H1 (cell line): ENCODE measurements at regions not wholly inside any gene's neighbourhood (a gene's known extent, or its start where the extent isn't known, plus 50 kb on each side); places are given as distances from the start of the nearest gene placed in this dataset.

Experiments
- CTCF ChIA-PET: fragments of 300-600 bp; sonication (Branson Sonifier 250); formaldehyde crosslinking; loops from one replicate; lab custom pipeline; 2021; ENCODE audit not compliant: partially characterized antibody; lab: Charles Lee
- POLR2A ChIA-PET: fragments of 300-600 bp; sonication (Branson Sonifier 250); formaldehyde crosslinking; loops from one replicate; lab custom pipeline; 2021; ENCODE audit warnings: inconsistent platforms; ENCODE audit not compliant: partially characterized antibody; lab: Charles Lee
- DNase-seq, 2 experiments: peaks; one replicate each; pipeline versions ENCODE4 v3.0.0 to v3.0.0-alpha.2; 2010 to 2022; ENCODE audit warnings: low spot score in 2 of 2, low read depth in 1 of 2, mixed read lengths in 1 of 2
- FAIRE-seq: peaks from 2 replicates; lab custom pipeline; 2011; peaks lifted over from hg19 to GRCh38; lab: Jason Lieb, UNC
- H2AFZ ChIP-seq: 2 replicates; pipeline ENCODE4 v1.8.1; 2012; ENCODE audit warnings: low read length, inconsistent platforms
- H2AK5ac ChIP-seq: 2 replicates; pipeline ENCODE4 v1.6.1; 2013; ENCODE audit warnings: low read depth, low read length
- H2BK120ac ChIP-seq: replicated peaks from 2 replicates; pipeline ENCODE3; 2013; ENCODE audit warnings: low read depth, low read length, inconsistent platforms
- H2BK12ac ChIP-seq: 2 replicates; pipeline ENCODE4 v1.6.1; 2013; ENCODE audit warnings: low read depth, low read length
- H2BK15ac ChIP-seq: 2 replicates; pipeline ENCODE4 v1.6.1; 2013; ENCODE audit warnings: low read length
- H2BK20ac ChIP-seq: 2 replicates; pipeline ENCODE4 v1.6.1; 2013; ENCODE audit warnings: low read length
- H2BK5ac ChIP-seq: 2 replicates; pipeline ENCODE4 v1.6.1; 2013; ENCODE audit warnings: low read depth, low read length
- H3K14ac ChIP-seq: 2 replicates; pipeline ENCODE4 v1.6.1; 2013; ENCODE audit warnings: inconsistent platforms; ENCODE audit not compliant: insufficient read length
- H3K18ac ChIP-seq: 2 replicates; pipeline ENCODE4 v1.6.1; 2013; ENCODE audit warnings: low read length; ENCODE audit errors: extremely low read depth
- H3K23ac ChIP-seq: 2 replicates; pipeline ENCODE4 v1.6.1; 2013; ENCODE audit warnings: inconsistent platforms; ENCODE audit not compliant: insufficient read length
- H3K23me2 ChIP-seq: 2 replicates; pipeline ENCODE4 v1.6.1; 2013; ENCODE audit warnings: low read depth, low read length
- H3K27ac ChIP-seq: 2 replicates; pipeline ENCODE4 v1.6.1; 2011; ENCODE audit warnings: low read depth, low read length, inconsistent platforms
- H3K27me3 ChIP-seq, 4 experiments: replicated peaks in 1 of 4; 1 replicate in 1 of 4; 2 replicates in 3 of 4; pipeline versions ENCODE4 v1.6.1 to v1.8.1; 2011 to 2013; ENCODE audit warnings: low read length in 3 of 4, mild to moderate bottlenecking in 3 of 4, inconsistent platforms in 2 of 4, mixed read lengths in 2 of 4, moderate library complexity in 1 of 4; ENCODE audit not compliant: control insufficient read depth in 3 of 4, insufficient read depth in 3 of 4; ENCODE audit errors: extremely low read depth in 1 of 4
- H3K36me3 ChIP-seq, 4 experiments: 2 replicates each; pipeline versions ENCODE4 v1.6.1 to v1.8.1; 2011 to 2013; ENCODE audit warnings: mild to moderate bottlenecking in 4 of 4, low read length in 3 of 4, moderate library complexity in 2 of 4, control low read depth in 1 of 4, inconsistent platforms in 1 of 4; ENCODE audit not compliant: insufficient read depth in 4 of 4, control insufficient read depth in 2 of 4
- H3K4ac ChIP-seq: replicated peaks from 2 replicates; pipeline ENCODE3; 2013; ENCODE audit warnings: low read length, low read depth, mixed read lengths, inconsistent platforms; ENCODE audit not compliant: insufficient read length
- H3K4me1 ChIP-seq, 4 experiments: replicated peaks in 1 of 4; 1 replicate in 1 of 4; 2 replicates in 3 of 4; pipeline versions ENCODE4 v1.6.1 to v1.8.1; 2011 to 2013; ENCODE audit warnings: low read length in 3 of 4, inconsistent platforms in 2 of 4, mixed read lengths in 1 of 4; ENCODE audit not compliant: insufficient read depth in 4 of 4, control insufficient read depth in 3 of 4
- H3K4me2 ChIP-seq, 2 experiments: 2 replicates each; pipeline versions ENCODE4 v1.6.1 to v1.8.1; 2011 to 2013; ENCODE audit warnings: low read depth in 2 of 2, low read length in 2 of 2, control low read depth in 1 of 2, inconsistent platforms in 1 of 2, mild to moderate bottlenecking in 1 of 2; ENCODE audit not compliant: insufficient read depth in 1 of 2
- H3K4me3 ChIP-seq, 4 experiments: fragments of 200-600, 300-600 bp in 1 of 4; sonication (generic), shearing (Covaris generic), sonication (Bioruptor Twin) in 1 of 4; 2 replicates each; pipeline versions ENCODE4 v1.5.1 to v1.8.1; 2011 to 2016; ENCODE audit warnings: low read length in 4 of 4, low read depth in 3 of 4, control low read depth in 2 of 4, inconsistent platforms in 2 of 4, mild to moderate bottlenecking in 2 of 4, mixed read lengths in 1 of 4, moderate library complexity in 1 of 4; ENCODE audit not compliant: insufficient read depth in 2 of 4; ENCODE audit errors: extremely low read depth in 1 of 4
- H3K56ac ChIP-seq: replicated peaks from 2 replicates; pipeline ENCODE3; 2013; ENCODE audit warnings: low read depth, mild to moderate bottlenecking, mixed read lengths, low read length, inconsistent platforms; ENCODE audit not compliant: insufficient read length
- H3K79me1 ChIP-seq: 2 replicates; pipeline ENCODE4 v1.6.1; 2013; ENCODE audit warnings: low read depth, low read length, control low read depth
- H3K79me2 ChIP-seq, 2 experiments: 2 replicates each; pipeline versions ENCODE4 v1.6.1 to v1.8.1; 2012 to 2013; ENCODE audit warnings: low read length in 2 of 2, mild to moderate bottlenecking in 2 of 2, inconsistent platforms in 1 of 2; ENCODE audit not compliant: insufficient read depth in 2 of 2, control insufficient read depth in 1 of 2
- H3K9ac ChIP-seq, 4 experiments: replicated peaks in 1 of 4; 1 replicate in 1 of 4; 2 replicates in 3 of 4; pipeline versions ENCODE4 v1.6.1 to v1.8.1; 2011 to 2013; ENCODE audit warnings: low read depth in 3 of 4, low read length in 3 of 4, control low read depth in 2 of 4, mild to moderate bottlenecking in 2 of 4, moderate library complexity in 2 of 4, inconsistent platforms in 1 of 4; ENCODE audit errors: extremely low read depth in 1 of 4
- H3K9me3 ChIP-seq, 2 experiments: 2 replicates each; pipeline versions ENCODE4 v1.6.1 to v1.8.1; 2012 to 2013; ENCODE audit warnings: mild to moderate bottlenecking in 2 of 2, moderate library complexity in 2 of 2, control low read depth in 1 of 2, inconsistent platforms in 1 of 2, low read depth in 1 of 2, low read length in 1 of 2, mixed read lengths in 1 of 2; ENCODE audit not compliant: insufficient read depth in 2 of 2
- H4K20me1 ChIP-seq, 2 experiments: replicated peaks in 1 of 2; 2 replicates each; pipeline versions ENCODE3 to v1.8.1; 2011 to 2013; ENCODE audit warnings: inconsistent platforms in 2 of 2, low read length in 2 of 2, mild to moderate bottlenecking in 1 of 2; ENCODE audit not compliant: insufficient read depth in 2 of 2, control insufficient read depth in 1 of 2
- H4K5ac ChIP-seq: 2 replicates; pipeline ENCODE4 v1.6.1; 2013; ENCODE audit warnings: low read length, low read depth, mixed read lengths, inconsistent platforms; ENCODE audit not compliant: insufficient read length
- H4K8ac ChIP-seq: 2 replicates; pipeline ENCODE4 v1.8.0; 2013; ENCODE audit warnings: mild to moderate bottlenecking, moderate library complexity, low read length, inconsistent platforms; ENCODE audit not compliant: insufficient read depth; ENCODE audit errors: extremely low read depth
- H4K91ac ChIP-seq: replicated peaks from 2 replicates; pipeline ENCODE3; 2013; ENCODE audit warnings: low read length, mixed read lengths, inconsistent platforms; ENCODE audit not compliant: insufficient read length
- CBX8 ChIP-seq: fragments of 300-800, 300-1000 bp; sonication (generic); IDR thresholded peaks from 2 replicates; pipeline ENCODE4 v1.7.1; 2016; ENCODE audit warnings: low read depth, low read length, borderline replicate concordance
- CEBPB ChIP-seq: IDR thresholded peaks from 2 replicates; pipeline ENCODE4 v1.6.1; 2012; ENCODE audit warnings: low read depth, low read length
- EGR1 ChIP-seq: IDR thresholded peaks from 2 replicates; pipeline ENCODE4 v1.6.1; 2011; ENCODE audit warnings: low read depth, low read length, borderline replicate concordance
- EZH2 ChIP-seq: fragments of 200-600 bp; sonication (generic); IDR thresholded peaks from 2 replicates; pipeline ENCODE4 v1.7.1; 2012; ENCODE audit warnings: low read depth, mild to moderate bottlenecking, moderate library complexity, low read length, inconsistent platforms; ENCODE audit not compliant: severe bottlenecking
- GABPA ChIP-seq: IDR thresholded peaks from 2 replicates; pipeline ENCODE4 v1.6.1; 2011; ENCODE audit warnings: mild to moderate bottlenecking, low read length, moderate library complexity, borderline replicate concordance; ENCODE audit not compliant: insufficient read depth
- NANOG ChIP-seq: IDR thresholded peaks from 2 replicates; pipeline ENCODE4 v1.6.1; 2011; ENCODE audit warnings: low read length, low read depth, mild to moderate bottlenecking, inconsistent platforms; ENCODE audit not compliant: insufficient read depth, poor library complexity, severe bottlenecking
- NRF1 ChIP-seq: IDR thresholded peaks from 2 replicates; pipeline ENCODE4 v1.6.1; 2011; ENCODE audit warnings: mild to moderate bottlenecking, low read depth, low read length, improper control_type of control experiment
- RBBP5 ChIP-seq: IDR thresholded peaks from 2 replicates; pipeline ENCODE4 v1.7.1; 2012; ENCODE audit warnings: low read depth, mild to moderate bottlenecking, inconsistent platforms, low read length, moderate library complexity, borderline replicate concordance
- SAP30 ChIP-seq: fragments of 300-600 bp; sonication (generic); IDR thresholded peaks from 2 replicates; pipeline ENCODE4 v1.7.1; 2012; ENCODE audit warnings: low read length, moderate library complexity, mild to moderate bottlenecking, inconsistent platforms; ENCODE audit not compliant: insufficient read depth, insufficient replicate concordance
- WGBS, 2 experiments: shearing (Covaris generic) in 1 of 2; methylation state at CpG; one replicate each; pipeline versions ENCODE4 v1.1.6 to v1.1.7; 2013 to 2015; ENCODE audit warnings: low lambda C conversion rate in 2 of 2, mixed read lengths in 2 of 2, inconsistent platforms in 1 of 2, low coverage in 1 of 2, missing lambda C conversion rate in 1 of 2; ENCODE audit not compliant: insufficient replicate concordance in 2 of 2, insufficient coverage in 1 of 2, insufficient read length in 1 of 2; ENCODE audit errors: extremely low coverage in 1 of 2, missing lambda C conversion rate in 1 of 2; 5-methylcytosine and 5-hydroxymethylcytosine counted together
- TF ChIP-seq, protein P1 (sequence below): IDR thresholded peaks from 2 replicates; pipeline ENCODE4 v1.6.1; 2012; ENCODE audit warnings: low read length, inconsistent platforms

DNA sequence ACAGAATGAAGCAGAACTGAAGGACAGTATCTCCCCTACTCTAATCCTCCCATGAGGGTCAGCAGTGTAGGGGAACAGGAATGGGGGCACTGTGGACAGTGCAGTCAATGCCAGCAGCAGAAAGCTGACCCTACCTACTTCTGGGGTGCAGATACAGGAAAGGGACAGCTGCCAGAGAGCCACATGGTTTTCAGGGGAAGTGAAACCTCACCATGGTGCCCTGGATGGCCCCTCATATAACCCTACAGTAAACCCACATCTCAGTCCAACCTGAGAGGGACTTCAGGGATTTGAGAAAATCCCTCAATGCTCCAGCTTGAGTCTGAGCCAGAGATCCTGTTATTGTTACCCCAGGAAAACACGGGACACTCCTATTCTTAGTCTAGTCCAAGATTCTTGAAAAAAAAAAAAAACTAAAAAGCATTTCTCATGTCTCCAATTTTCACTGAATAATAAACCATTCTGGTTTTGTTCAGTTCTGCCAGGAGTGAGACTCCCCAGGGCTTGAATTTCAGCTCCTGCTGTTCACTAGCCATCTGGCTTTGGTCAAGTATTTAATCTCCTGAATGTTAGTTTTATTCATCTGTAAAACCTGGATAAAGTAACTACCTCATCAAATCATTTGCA is 511.6 kb upstream of the ARGLU1 start:
- FAIRE-seq (no peak), DNase-seq (no peak)
- 93% methylated on average over 1 of the region's 1 CpG; no CpG with 5 or more reads in 1 of the 2 experiments for WGBS, 2 experiments
- no peak overlapping the region for H2AFZ ChIP-seq
- ChIA-PET POLR2A (no interaction called here), CTCF (interaction anchor here (0.9 to 1.2 kb wide), 2 partner anchors 46 to 48 kb away, joined by 3 read pairs; no protein-coding TSS in a partner anchor)
- H3K18ac ChIP-seq = no peak overlapping the region
- no peak overlapping the region for H3K14ac ChIP-seq
- no peaks in the 10 kb centered on the region for H3K4me1 ChIP-seq
- H4K20me1 ChIP-seq = no peaks in the 10 kb centered on the region
- H4K91ac ChIP-seq = no peak overlapping the region
- H3K23me2 ChIP-seq = no peaks in the 10 kb centered on the region
- H4K8ac ChIP-seq = no peak overlapping the region
- H3K23ac ChIP-seq = no peak overlapping the region
- H3K79me1 ChIP-seq = no peaks in the 10 kb centered on the region
- H3K4ac ChIP-seq = no peak overlapping the region
- H3K79me2 ChIP-seq = no peaks in the 10 kb centered on the region
- H3K4me3 ChIP-seq = no peak overlapping the region
- no peak overlapping the region for H3K9ac ChIP-seq
- no peak overlapping the region for H2AK5ac ChIP-seq
- no peak overlapping the region for H3K56ac ChIP-seq
- H3K36me3 ChIP-seq = no peaks in the 10 kb centered on the region
- no peak overlapping the region for H2BK20ac ChIP-seq
- no peak overlapping the region for H2BK12ac ChIP-seq
- no peaks in the 10 kb centered on the region for H3K27me3 ChIP-seq
- no peak overlapping the region for H2BK5ac ChIP-seq
- H4K5ac ChIP-seq = no peak overlapping the region
- H3K4me2 ChIP-seq = no peak overlapping the region
- no peak overlapping the region for H2BK120ac ChIP-seq
- no peak overlapping the region for H2BK15ac ChIP-seq
- no peak overlapping the region for H3K27ac ChIP-seq
- H3K9me3 ChIP-seq = no peaks in the 10 kb centered on the region
- TF ChIP-seq NRF1 (no peak), GABPA (no peak), SAP30 (no peak), RBBP5 (no peak), NANOG (no peak), CBX8 (no peak), CEBPB (no peak), EZH2 (no peak), EGR1 (no peak)
- TF ChIP-seq, protein P1, sequence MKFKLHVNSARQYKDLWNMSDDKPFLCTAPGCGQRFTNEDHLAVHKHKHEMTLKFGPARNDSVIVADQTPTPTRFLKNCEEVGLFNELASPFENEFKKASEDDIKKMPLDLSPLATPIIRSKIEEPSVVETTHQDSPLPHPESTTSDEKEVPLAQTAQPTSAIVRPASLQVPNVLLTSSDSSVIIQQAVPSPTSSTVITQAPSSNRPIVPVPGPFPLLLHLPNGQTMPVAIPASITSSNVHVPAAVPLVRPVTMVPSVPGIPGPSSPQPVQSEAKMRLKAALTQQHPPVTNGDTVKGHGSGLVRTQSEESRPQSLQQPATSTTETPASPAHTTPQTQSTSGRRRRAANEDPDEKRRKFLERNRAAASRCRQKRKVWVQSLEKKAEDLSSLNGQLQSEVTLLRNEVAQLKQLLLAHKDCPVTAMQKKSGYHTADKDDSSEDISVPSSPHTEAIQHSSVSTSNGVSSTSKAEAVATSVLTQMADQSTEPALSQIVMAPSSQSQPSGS = no peak
